GM18519 (cell line): ENCODE measurements at regions not wholly inside any gene's neighbourhood (a gene's known extent, or its start where the extent isn't known, plus 50 kb on each side); places are given as distances from the start of the nearest gene placed in this dataset.
"Not testable (repeated sequence)": the region's sequence is repeated elsewhere in the genome, so short reads cannot be mapped to it uniquely, and the experiment has no call there.

Experiments
- ATAC-seq: cut with Tn5 transposase; IDR thresholded peaks from one replicate; pipeline ENCODE4 v1.9.1; 2021; ENCODE audit warnings: mild to moderate bottlenecking, moderate library complexity; ENCODE audit not compliant: unreplicated experiment, low FRiP score

GRCh38 chr1:115536279-115536816, 105.4 kb upstream of the VANGL1 start:
- no peak for ATAC-seq

- no peak for ATAC-seq
Observed at GRCh38 chr1:115534106-115534505, 107.7 kb upstream of the VANGL1 start.

DNA sequence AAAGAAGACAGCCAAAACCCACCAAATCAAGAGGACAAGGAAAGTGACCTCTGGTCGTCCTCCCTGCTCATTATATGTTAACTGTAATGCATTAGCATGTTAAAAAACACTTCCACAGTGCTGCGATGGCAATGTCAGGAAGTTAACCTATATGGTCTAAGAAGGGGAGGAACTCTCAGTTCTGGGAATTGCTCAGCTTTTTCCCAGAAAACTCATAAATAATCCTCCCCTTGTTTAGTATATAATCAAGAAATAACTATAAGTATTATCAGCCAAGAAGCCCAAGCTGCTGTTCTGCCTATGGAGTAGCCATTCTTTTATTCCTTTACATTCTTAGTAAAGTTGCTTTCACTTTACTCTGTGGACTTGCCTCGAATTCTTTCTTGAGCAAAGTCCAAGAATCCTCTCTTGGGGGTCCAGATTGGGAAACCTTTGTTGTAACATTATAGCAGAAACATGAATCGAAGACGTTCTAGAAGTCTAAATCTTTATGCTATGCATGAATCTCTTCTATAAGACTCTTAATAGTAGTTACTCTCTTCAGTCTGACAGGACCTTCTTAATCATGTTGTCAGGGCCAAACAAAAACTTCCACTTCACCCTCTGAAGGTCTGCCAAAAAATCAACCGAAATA, 110.0 kb upstream of the VANGL1 start:
- no peak for ATAC-seq

- no peak for ATAC-seq
Observed at GRCh38 chr1:115530407-115530806, 111.4 kb upstream of the VANGL1 start.

GRCh38 chr1:115529216-115529897, 112.4 kb upstream of the VANGL1 start:
- no peak for ATAC-seq

DNA sequence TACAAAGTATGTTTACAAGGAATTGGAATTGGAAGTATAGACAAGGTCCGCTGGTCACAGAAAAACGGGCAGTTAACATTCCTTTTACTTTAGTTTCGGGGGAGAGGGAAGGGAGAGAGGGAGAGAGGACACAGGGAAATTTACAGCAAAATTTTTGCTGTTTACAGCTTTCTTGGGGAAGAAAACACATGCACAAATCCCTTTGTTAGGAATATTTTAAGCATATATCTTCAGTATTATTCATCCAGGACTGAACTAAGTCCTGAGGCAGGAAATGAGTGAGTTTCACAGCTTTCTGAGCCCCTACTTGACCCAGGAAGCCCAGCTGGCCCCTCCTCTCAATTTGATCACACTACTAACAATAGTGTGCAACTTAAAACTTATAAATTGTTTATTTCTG, 113.4 kb upstream of the VANGL1 start:
- not testable (repeated sequence) for ATAC-seq

- ATAC-seq = no peak
Observed at GRCh38 chr1:115527746-115528145, 114.0 kb upstream of the VANGL1 start.

GRCh38 chr1:115526900-115527299, 114.9 kb upstream of the VANGL1 start:
- no peak for ATAC-seq

DNA sequence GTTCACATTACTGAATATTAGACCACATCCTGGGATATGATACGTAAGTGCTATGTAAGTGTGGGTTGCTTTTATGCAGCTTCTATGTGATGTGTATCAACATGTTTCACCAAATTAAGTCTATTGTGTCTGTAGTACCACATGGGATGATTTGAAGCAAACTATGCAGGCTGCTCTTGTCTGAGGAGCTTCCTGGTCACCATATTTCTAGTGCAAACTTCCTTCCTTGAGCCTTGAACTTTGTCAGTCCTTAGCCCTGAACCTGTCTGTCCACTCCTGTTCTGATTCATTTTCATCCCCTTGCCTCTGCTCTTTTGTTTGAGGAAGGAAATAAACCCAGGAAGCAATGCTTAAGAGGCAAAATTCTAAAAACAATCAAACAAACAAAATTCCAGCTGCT, 117.5 kb upstream of the VANGL1 start:
- ATAC-seq = no peak

- no peak for ATAC-seq
Observed at GRCh38 chr1:115522386-115522785, 119.4 kb upstream of the VANGL1 start.

- no peak for ATAC-seq
Observed at GRCh38 chr1:115515270-115515669, 126.5 kb upstream of the VANGL1 start.

- not testable (repeated sequence) for ATAC-seq
Observed at GRCh38 chr1:115510226-115510625, 131.5 kb upstream of the VANGL1 start.

- no peak for ATAC-seq
Observed at GRCh38 chr1:115507901-115508300, 133.9 kb upstream of the VANGL1 start.

- ATAC-seq = no peak
Observed at GRCh38 chr1:115506924-115507589, 134.7 kb upstream of the VANGL1 start.

DNA sequence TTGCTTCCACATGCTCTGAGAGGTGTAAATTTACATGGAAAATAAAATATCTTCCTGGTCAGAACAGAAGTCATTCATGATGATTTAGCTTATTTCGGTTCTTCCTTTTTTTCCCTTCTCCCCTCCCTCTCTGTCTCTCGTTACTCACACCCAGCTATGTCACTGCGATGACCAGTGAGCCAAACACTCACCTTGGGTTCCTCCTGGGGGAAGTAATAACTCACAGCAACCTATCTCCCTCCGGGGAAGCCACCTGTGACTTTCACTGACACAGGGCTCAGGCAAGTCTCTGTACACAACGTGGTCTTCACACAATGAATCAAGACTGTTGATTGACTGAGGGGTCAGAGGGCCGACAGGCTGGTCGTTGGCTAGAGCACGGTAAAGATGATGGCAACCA, 135.3 kb upstream of the VANGL1 start:
- no peak for ATAC-seq

DNA sequence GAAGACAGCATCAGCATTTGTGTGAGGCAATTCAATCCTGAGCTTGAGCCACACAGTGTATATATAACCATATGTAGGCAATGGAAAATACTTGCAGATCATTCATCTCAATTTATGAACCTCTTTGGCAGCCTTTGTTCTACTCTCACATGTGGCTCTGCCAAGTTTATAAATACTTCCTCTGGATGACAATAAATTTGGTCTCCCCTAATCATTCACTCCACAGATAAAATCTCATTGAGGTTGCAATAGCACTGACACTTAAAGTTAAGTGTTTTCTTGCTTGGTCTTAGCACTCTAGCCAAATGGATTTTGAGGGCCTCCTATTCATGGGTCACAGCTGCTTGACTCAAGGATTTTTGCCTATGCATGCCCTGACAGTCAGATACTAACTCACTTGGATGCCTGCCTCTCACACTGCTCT, 136.6 kb upstream of the VANGL1 start:
- no peak for ATAC-seq

DNA sequence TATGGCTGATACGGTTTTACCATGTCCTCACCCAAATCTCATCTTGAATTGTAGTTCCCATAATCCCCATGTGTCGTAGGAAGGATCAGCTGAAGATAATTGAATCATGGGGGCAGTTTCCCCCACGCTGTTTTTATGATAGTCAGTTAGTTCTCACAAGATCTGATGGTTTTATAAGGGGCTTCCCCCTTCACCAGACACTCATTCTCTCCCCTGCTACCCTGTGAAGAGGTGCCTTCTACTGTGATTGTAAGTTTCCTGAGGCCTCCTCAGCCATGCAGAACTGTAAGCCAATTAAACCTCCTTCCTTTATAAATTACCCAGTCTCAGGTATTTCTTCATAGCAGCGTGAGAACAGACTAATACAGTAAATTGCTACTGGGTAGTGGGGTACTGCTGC, 139.6 kb upstream of the VANGL1 start:
- not testable (repeated sequence) for ATAC-seq

GRCh38 chr1:115501476-115501875, 140.3 kb upstream of the VANGL1 start:
- ATAC-seq = no peak

GRCh38 chr1:115499253-115499652, 142.5 kb upstream of the VANGL1 start:
- no peak for ATAC-seq

- ATAC-seq = no peak
Observed at GRCh38 chr1:115496904-115497527, 144.8 kb upstream of the VANGL1 start.

DNA sequence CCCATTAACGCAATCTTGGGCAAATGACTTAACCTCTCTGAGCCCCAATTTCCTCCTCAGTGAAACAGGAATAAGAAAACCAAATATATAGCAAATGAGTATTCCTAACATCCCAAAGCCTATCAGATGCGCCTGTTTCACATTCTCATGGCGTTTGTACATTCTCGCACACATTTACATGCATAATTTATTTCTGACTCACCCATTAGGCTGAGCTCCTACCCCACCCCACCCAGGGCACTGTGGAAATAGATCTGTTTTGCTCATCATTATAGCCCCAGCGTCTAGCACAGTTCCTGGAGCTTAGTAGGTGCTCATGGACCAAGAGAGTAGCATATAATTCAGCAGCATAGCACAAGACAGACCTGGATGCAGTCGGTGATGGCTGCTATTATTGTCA, 146.1 kb upstream of the VANGL1 start:
- ATAC-seq = no peak
